ENCODE measurements at regions not wholly inside any gene's neighbourhood (a gene's known extent, or its start where the extent isn't known, plus 50 kb on each side); places are given as distances from the start of the nearest gene placed in this dataset.

DNA sequence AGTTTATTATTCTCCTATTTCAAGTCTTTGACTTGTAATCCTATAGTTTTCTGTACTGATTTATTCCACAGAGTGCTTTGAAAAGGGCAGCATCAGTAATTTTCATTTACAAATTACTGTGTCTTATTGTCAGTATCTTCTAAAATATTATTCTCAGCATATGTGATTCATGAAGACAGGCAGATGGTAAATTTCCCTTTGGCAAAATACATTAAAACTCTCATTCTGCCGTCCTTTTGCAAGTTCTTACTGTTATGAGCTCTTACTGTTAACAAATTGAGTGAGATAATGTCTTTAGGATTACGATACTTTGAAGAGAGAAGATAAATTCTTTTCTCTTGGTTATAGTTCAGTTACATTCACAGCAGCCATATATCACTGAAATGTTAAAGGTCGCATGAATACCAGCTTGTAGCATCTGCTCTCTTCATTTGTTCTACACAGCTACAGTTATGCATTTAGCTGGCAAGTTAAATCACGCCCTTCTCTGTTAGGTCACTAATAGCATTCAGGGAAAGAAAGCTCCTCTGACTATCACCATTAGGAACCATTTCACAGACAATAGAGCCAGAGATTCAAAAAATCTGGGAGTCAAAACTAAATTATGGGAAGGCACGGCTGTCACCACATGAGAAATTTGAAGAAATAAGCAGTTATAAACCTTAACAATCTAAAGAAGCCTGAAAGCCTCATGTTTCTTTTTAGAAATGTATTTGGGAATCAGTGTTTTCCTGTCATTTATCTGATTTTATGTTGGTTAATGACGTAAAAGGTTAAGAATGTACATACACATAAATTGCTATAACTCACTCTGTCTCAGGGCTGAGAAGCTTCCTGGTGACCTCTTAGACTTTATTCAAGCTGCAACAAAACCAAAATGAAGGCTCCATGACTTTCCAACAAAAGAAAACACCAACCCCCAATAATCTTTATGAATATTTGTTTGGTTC is 109.6 kb upstream of the SP4 start:
- peak overlapping the region; percentile 97 for H3K27ac Mint-ChIP-seq (ENCODE audit: unreplicated experiment)
- no peaks in the 10 kb centered on the region for H3K36me3 Mint-ChIP-seq (ENCODE audit: unreplicated experiment)
- TF ChIP-seq, protein P1, sequence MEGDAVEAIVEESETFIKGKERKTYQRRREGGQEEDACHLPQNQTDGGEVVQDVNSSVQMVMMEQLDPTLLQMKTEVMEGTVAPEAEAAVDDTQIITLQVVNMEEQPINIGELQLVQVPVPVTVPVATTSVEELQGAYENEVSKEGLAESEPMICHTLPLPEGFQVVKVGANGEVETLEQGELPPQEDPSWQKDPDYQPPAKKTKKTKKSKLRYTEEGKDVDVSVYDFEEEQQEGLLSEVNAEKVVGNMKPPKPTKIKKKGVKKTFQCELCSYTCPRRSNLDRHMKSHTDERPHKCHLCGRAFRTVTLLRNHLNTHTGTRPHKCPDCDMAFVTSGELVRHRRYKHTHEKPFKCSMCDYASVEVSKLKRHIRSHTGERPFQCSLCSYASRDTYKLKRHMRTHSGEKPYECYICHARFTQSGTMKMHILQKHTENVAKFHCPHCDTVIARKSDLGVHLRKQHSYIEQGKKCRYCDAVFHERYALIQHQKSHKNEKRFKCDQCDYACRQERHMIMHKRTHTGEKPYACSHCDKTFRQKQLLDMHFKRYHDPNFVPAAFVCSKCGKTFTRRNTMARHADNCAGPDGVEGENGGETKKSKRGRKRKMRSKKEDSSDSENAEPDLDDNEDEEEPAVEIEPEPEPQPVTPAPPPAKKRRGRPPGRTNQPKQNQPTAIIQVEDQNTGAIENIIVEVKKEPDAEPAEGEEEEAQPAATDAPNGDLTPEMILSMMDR (IDR thresholded peaks at IDR 0.05; ENCODE audit: partially characterized antibody, unreplicated experiment): no peak
- DNase-seq: no peak
- peaks cover 13% of the 10 kb centered on the region for H3K9me3 Mint-ChIP-seq (ENCODE audit: unreplicated experiment)
- H3K4me3 Mint-ChIP-seq (ENCODE audit: unreplicated experiment): peak overlapping the region; percentile 66
- peaks cover 4% of the 10 kb centered on the region for H3K27me3 Mint-ChIP-seq (ENCODE audit: unreplicated experiment)
- H3K4me1 Mint-ChIP-seq (ENCODE audit: low read depth, unreplicated experiment): peaks cover 17% of the 10 kb centered on the region

DNA sequence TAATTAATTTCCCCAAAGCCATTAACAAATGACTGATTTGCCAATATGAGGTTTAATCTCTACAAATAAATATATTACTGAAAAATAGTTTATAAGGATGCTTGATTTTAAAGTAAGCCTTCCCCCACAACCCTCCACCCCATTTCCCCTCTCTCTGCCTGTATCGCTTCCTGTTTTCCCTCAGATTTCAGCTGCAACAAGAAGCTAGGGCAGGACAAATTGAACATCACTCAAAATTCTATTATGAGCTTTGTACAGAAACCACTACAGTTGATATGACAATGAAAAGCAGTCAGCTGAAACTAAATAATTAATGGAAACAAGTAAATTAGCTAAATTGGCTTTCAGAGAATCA is 109.0 kb upstream of the SP4 start:
- peak overlapping the region; percentile 66 for H3K4me3 Mint-ChIP-seq (ENCODE audit: unreplicated experiment)
- peaks cover 17% of the 10 kb centered on the region for H3K4me1 Mint-ChIP-seq (ENCODE audit: low read depth, unreplicated experiment)
- DNase-seq: no peak
- H3K36me3 Mint-ChIP-seq (ENCODE audit: unreplicated experiment): no peaks in the 10 kb centered on the region
- H3K27ac Mint-ChIP-seq (ENCODE audit: unreplicated experiment): peak overlapping the region; percentile 97
- H3K9me3 Mint-ChIP-seq (ENCODE audit: unreplicated experiment): peaks cover 13% of the 10 kb centered on the region
- TF ChIP-seq, protein P1 (IDR thresholded peaks at IDR 0.05; ENCODE audit: partially characterized antibody, unreplicated experiment): no peak
- H3K27me3 Mint-ChIP-seq (ENCODE audit: unreplicated experiment): peaks cover 4% of the 10 kb centered on the region

DNA sequence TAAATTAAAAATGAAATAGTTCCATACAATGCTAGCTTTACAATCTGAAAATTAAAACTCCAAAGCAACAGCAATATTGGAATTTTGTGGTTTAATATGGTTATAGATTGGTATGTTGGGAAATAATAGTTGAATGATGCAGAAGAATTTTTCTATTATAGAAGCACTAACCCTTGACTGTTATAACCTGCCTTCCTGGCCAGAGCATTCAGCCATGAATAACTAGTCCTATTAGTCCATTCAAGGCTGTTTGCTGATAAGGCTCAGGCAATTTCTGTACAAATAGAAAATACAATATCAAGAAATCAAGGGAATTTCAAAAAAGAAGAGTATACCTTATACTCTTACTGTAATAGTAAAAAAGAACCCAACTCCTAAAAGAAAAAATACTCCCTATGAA is 101.6 kb upstream of the SP4 start:
- H3K4me1 Mint-ChIP-seq (ENCODE audit: low read depth, unreplicated experiment): no peaks in the 10 kb centered on the region
- peaks cover 2% of the 10 kb centered on the region for H3K27me3 Mint-ChIP-seq (ENCODE audit: unreplicated experiment)
- no peak overlapping the region for H3K4me3 Mint-ChIP-seq (ENCODE audit: unreplicated experiment)
- no peaks in the 10 kb centered on the region for H3K36me3 Mint-ChIP-seq (ENCODE audit: unreplicated experiment)
- no peak for DNase-seq
- TF ChIP-seq, protein P1 (IDR thresholded peaks at IDR 0.05; ENCODE audit: partially characterized antibody, unreplicated experiment): no peak
- peaks cover 1% of the 10 kb centered on the region for H3K9me3 Mint-ChIP-seq (ENCODE audit: unreplicated experiment)
- H3K27ac Mint-ChIP-seq (ENCODE audit: unreplicated experiment): no peak overlapping the region

DNA sequence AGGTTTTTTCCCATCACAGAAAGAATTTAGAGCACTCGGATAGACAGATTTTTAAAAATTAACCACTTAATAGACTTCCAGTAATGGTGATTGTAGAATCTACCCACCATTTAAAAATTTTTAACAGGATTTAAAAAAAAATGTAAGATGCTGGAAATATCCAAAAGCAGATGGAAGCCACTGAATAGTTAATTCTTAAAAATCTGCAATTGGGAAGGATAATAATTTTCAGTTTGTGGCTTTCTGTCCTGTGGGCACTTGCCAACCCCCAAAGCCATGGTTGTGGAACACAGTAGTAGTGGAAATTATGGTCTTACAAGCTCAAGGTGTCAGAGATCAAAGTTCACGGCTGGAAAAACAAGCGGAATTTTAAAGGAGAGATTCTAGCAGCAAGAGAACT is 101.0 kb upstream of the SP4 start:
- H3K27me3 Mint-ChIP-seq (ENCODE audit: unreplicated experiment): peaks cover 2% of the 10 kb centered on the region
- DNase-seq: no peak
- no peaks in the 10 kb centered on the region for H3K36me3 Mint-ChIP-seq (ENCODE audit: unreplicated experiment)
- H3K4me1 Mint-ChIP-seq (ENCODE audit: low read depth, unreplicated experiment): no peaks in the 10 kb centered on the region
- H3K9me3 Mint-ChIP-seq (ENCODE audit: unreplicated experiment): peaks cover 1% of the 10 kb centered on the region
- no peak overlapping the region for H3K4me3 Mint-ChIP-seq (ENCODE audit: unreplicated experiment)
- TF ChIP-seq, protein P1 (IDR thresholded peaks at IDR 0.05; ENCODE audit: partially characterized antibody, unreplicated experiment): no peak
- no peak overlapping the region for H3K27ac Mint-ChIP-seq (ENCODE audit: unreplicated experiment)
